HG02623 (cell line): ENCODE measurements at regions not wholly inside any gene's neighbourhood (a gene's known extent, or its start where the extent isn't known, plus 50 kb on each side); places are given as distances from the start of the nearest gene placed in this dataset.
A peak's percentile ranks its signal among the peaks of the same experiment; 100 is the strongest.

Source experiments
- ATAC-seq: cut with Tn5 transposase; IDR thresholded peaks from one replicate; pipeline ENCODE4 v1.9.1; 2021; ENCODE audit warnings: moderate library complexity; ENCODE audit not compliant: unreplicated experiment

DNA sequence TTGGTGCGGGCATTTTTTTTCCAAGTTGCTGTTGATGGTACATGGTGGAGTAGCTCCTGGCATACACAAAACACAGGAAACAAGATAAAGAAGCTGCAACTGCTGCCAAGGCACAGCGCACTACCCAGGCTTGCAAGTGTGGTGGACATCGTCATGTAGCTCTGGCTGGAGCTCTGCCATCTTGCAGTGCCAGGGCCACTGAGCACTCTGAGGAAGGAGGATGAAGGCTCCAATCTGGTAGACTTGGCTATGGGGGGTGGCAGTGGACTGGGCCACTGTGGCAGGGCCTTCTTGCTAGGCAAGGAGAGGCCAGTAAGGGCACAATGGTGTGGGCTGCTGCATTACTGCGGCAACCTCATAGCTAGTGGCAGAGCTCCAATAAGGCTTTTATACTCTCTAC, 263.5 kb downstream of the CENPW start:
- ATAC-seq, result no peak

DNA sequence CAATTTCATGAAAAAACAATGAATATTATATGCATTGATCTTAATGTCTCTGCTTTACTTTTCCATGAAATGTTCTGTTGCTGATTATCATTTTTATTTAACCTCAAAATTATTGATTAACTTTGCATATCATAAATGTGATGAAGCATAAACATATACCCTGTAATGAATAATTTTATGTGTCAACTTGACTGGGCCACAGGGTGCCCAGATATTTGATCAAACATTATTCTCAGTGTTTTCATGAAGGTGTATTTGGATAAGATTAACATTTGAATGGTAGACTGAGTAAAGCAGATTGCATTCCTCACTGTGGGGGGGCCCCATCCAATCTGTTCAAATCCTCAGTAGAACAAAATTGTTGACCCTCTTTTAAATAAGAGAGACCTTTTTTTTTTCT, 265.2 kb downstream of the CENPW start:
- no peak for ATAC-seq

DNA sequence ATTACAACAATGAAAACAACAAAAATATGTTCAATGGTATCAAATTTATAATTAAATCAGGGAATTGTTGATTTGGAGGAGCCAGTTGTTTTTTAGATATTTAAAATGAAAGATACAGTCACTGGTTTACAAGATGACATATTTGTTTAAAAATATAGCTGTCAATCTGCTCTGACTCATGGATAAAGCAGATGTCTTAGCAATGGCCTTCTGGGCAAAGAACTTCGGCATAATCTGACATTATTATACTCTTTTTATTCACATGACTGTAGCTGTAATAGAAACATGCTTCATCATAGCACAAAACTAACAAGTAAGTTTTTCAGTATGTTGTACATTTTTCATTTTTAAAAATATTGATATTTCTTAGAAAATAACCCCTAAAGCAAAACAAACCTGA, 267.4 kb downstream of the CENPW start:
- no peak for ATAC-seq

DNA sequence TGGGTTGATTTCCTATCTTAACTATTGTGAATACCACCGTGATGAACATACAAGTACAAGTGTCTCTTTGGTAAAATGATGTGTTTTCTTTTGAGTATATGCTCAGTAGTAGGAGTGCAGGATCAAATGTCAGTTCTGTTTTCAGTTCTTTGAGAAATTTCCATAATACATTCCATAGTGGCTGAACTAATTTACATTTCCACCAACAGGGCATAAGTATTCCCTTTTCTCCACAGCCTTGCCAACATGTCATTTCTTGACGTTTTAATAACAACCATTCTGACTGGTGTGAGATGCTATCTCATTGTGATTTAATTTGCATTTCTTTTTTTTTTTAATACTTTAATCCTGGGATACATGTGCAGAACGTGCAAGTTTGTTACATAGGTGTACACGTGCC, 268.8 kb downstream of the CENPW start:
- no peak for ATAC-seq

DNA sequence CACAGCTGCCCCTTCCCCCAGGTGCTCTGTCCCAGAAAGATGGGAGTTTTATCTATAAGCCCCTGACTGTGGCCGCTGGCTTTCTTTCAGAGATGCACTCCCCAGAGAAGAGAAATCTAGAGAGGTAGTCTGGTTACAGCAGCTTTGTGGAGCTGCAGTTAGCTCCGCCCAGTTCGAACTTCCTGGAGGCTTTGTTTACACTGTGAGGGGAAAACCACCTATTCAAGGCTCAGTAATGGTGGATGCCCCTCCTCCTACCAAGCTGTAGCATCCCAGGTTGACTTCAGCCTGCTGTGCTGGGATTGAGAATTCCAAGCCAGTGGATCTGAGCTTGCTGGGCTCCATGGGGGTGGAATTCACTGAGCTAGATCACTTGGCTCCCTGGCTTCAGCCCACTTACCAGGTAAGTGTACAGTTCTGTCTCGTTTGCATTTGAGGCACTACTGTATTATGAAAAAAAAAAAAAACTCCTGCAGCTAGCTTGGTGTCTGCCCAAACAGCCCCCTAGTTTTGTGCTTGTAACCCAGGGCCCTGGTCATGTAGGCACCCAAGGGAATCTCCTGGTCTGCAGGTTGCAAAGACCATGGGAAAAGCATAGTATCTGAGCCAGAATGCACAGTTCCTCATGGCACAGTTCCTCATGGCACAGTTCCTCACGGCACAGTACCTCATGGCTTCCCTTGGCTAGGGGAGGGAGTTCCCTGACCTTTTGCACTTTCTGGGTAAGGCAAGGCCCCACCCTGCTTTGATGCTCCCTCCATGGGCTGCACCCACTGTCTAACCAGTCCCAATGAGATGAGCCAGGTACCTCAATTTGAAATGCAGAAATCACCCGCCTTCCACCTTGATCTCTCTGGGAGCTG, 275.0 kb downstream of the CENPW start:
- ATAC-seq, result no peak

DNA sequence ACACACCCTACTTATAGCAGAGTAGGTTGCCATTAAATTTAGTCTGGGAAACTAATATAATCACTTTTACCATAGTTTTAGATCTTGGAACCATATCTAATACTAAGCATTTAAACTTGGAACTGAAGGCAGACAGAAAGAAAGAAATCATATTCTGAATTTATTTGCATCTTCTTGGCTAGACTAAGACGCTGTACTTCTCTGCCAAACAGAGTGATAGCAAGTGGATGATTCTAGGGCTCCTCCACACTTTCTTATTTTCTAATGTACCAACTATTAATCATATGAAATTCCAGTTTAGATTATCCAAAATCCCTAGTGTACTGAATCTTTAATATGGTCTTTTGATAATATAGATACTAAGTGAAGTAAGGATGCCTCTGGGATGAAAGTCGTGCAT, 277.0 kb downstream of the CENPW start:
- ATAC-seq, result no peak

DNA sequence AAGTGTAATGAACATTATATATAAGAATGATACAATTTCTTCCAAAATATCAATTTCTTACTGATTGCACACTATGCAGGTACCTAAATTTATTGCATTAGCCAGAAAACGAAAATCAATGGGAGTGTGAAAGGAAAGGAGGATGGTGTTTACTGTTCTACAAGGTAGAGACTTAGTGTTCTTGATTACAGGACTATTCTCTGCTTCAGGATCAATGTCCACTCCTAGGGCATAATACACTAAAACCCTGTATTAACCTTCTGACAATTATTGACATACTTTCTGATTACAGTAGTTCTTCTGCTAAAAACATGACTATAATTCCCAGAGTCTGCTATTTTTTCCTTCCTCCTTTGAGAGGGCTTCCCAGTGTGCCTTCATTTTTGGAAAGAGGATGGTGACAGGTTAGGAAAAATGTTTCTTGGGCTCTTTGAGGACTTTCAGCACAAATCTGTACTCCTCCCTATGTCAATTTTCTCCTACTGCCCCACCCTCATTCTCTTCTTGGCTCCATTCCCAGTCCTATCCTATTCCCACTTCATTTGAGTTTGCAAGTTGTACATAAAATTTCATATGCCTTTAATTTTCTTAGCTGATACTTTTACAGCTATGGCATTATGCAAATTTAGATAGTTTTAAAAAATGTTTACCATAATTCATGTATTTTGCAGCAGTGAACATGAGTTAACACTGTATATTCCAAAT, 278.9 kb downstream of the CENPW start:
- no peak for ATAC-seq

DNA sequence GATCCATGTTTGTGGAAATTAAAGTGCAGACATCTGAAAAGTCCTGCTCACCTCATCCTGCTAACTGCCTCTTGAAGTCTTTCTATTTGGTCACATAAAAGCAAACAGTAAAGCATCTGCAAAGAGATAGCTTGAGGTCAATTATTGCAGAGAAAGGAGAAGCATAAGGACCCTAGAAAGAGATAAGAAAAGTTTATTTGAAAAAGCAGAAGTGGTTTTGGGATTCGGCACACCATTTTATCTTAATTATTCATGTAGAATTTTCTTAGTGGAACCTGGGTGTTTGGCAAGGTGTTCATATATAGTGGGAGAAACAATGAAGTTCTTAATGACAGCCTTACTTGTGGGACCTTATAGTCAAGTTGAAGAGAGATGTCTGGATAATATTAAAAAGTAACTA, 280.8 kb downstream of the CENPW start:
- no peak for ATAC-seq

DNA sequence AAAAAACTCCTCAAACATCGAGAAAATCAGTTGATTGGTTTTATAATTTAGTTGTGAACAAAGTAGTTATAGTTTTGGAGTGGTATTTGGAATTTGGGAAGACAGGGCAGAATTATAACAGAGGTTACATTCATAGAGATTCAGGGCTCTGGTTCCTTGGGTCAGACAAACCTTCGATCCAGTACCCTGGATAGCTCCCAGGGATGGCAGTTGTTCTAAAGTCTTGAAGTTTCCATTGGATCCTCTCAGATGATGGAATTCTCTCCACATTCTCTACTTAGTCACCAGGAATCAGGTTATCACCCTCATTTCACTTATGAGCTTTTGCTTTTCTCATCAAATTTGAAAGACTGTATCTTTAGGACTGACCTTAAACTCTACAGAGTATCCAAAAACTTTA, 285.1 kb downstream of the CENPW start:
- no peak for ATAC-seq

DNA sequence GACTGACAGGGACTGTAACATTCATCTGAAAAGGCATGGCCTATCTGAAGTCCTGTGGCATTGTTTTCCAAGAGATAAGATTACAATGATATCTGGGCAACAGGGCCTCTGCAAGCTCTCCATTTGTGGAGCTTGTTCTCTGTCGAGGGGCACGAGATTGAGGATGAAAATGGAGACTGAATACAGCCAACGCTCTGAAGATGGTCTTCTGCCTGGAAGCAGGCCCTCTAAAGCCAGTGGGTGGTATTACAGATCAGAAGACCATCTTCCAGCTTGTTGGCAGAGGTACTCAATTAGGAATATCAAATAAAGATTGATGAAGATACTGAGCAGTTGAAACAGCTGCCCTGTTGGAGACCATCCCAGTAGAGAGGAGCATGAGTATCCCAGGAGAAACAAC, 288.2 kb downstream of the CENPW start:
- peak; percentile 53 for ATAC-seq

DNA sequence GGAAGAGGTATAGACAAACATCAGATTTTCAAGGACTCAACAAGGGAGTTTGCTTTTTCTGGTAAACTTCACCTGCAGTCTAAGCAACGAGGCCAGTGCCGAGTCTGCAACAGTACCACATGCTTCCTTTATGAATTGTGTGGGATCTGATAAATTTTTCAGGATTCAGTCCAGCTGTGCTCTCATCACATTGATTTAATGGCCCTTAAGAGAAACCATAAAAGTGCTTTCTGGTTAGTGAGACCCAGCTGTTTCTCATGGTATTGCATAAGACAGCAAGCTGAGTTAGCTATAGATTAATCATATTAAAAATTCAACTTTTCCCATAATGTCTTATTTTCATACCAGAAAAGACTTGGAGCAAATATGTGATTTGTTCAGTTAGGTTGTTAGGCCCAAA, 291.4 kb downstream of the CENPW start:
- no peak for ATAC-seq

DNA sequence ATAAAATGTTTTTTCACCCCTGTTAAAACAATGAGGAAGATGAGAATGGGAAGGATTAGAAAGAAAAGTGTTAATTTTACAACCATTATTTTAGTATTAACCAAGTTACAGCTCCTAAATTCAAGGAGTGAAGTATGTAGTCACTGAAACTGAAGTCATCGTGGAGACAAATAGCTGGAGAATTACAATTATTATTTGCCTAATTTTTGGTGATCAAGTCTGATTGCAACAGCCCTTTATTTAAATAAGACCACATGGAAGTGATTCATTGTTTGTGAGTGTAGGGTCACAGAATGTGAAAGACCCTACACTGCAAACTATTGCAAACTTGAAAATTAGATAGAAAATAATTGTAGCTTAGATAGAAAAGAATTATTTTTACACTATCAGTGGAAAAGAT, 292.4 kb downstream of the CENPW start:
- no peak for ATAC-seq

DNA sequence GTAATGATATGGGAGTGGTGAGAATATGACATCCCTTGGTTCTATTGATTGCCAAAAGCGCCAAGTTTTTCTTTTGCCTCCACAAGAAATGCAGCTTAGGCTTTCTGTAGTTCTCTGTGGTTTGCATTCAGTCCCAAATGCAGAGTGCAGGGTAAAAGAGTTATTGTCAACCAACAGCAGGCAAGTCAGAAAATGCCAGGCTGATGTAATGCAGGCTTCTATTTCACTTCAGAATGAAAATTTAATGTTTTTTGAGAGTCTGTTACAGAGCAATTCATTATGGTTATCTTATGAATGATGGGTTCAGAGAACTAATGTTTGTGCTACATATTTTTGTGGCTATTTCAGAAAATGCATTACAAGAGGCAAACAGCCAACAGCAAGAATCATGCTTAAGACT, 293.5 kb downstream of the CENPW start:
- ATAC-seq, result no peak

DNA sequence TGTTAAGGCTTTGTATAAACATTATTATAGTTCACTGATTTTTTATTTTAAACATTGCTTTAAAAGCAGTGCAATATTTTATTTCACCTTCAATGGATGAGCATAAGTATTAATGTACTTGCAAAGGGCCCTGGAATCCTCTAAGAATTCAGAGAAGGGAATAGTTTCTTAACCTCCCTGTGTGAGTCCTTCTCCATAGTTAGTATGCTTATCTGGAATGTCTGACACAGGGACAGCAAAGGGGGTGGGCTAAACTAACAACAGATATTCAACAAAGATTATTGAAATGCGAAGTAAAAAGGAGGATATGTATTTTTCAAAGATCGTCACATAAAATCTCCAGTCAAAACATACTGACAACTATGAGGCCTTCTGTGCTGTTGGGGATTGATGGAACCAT, 300.4 kb downstream of the CENPW start:
- ATAC-seq, result no peak

DNA sequence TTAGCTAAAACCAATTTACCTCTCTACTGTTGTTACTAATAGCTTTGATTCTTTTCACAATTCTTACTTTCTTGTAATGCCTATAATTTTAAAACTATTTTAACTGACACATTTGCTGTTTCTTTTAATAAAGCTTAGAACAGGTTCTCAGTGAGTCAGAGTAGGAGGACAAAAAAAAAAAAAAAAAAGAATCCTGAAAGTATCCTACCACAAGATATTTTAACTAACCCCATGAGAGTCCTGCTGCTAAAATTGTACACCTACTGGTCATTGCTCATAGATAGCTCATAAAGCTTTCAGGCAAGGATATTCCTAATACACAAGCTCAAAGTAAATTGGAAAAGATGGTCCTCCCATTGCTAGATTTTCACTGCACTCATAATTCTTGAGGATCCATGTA, 301.0 kb downstream of the CENPW start:
- ATAC-seq, result no peak

DNA sequence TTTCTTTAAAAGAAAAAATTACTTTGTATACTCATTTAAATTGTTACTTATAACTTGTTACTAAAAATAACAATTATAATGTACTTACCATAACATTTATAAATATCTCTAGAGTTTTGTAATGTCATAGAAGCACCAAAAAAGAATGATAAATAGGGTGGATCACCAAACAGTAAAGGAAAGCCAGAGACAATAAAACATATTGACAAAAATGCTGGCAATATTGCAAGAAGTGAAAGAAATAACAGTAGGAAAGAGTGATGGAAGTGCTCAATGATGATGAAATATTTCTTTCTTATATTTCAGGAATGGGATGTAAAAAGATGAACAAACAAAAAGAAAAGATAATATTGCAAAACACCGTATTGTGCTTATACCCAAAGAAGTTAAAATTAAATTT, 301.7 kb downstream of the CENPW start:
- no peak for ATAC-seq

DNA sequence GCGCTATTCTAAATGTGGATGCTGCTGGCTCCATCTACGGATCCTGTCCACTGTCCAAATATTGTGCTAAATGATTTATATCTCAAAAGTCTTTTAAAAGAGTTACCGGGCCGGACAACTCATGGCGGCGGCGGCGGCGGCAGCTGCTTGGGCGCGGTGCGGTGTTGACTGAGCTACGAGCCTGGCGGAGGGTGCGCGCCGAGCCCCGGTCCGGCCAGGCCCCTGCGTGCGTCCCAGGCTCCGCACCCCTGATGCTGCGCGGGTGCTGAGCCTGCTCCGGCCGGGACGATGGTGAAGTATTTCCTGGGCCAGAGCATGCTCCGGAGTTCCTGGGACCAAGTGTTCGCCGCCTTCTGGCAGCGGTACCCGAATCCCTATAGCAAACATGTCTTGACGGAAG, 303.4 kb downstream of the CENPW start:
- ATAC-seq, result no peak

DNA sequence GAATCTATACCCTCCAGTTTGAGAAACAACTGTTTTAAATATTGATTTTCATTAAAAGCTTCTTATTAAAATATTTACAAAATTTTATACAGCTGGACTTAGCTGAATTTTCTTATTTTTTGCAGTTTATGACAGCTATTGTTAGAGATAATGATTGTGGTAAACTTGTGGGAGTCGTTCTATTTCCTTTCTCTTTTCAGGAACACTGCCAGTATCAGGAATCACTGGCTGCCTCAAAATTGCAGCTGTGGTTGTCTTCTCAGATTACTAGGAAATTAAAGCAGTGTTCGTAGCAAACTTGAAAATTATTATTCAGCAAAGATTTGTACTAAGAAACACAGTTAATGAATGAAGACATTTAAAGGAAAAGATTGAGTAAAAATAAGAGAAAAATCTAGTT, 311.0 kb downstream of the CENPW start:
- no peak for ATAC-seq

DNA sequence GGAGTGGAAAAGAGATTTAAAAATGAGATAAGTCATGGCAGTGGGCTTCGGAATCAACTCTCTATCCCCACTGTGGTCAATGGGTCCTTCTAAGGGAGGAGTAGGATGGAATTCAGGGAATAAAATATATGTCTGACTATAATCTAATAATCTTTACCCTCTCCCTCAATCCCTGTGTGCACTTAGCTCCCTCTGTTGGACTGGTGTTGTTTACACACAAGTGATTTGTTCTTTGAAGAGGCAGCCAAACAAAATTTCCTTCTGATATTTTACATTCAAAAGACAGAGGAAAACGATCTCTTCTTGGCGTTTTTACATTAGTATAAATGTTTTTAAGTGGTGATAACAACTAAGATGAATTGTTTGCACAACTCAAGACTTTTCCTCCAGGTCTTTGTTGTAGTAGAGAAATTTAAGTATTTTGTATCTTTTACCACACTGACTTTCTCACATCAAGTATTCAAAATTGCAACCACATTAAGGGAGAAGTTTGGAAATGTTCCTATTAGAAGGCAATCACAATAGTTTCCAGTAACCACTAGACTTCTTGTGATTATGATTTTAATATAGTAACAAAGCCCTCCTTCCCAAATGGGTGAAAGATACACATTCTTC, 317.8 kb downstream of the CENPW start:
- ATAC-seq, result no peak

DNA sequence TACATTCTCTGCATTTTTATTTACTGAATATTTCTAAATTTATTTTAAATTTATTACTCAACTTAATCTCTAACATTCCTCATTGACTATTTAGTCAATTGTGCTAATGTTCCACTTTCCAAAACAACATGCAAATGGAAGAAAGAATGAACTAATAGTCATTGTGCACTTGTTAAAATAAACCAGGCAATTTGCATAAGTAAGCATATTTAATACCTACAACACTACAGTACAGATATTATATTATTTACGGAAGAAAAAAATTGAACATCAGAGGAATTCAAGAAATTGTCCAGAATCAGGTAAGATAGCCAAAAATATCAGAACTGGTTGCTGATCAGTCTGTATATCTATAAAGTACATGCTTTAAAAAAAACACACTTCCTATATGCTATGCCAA, 320.5 kb downstream of the CENPW start:
- ATAC-seq, result no peak

DNA sequence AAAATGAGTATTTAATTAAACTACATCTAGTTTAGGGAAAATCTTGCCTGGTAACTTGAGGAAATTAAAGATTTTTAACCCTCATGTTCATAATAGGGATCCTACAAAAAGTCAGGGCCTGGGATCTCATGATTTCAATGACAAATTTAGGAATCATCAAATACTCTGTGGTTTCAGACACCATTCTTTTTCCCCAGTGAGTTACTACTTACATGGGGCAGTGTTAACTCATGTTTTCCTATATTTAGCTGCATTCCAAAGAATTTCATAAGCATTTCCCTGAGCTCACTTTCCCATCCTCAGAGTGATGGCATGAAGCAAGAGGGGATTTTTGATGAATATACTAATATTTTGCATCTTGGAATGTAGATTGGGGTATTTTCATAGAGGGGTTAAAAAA, 321.7 kb downstream of the CENPW start:
- no peak for ATAC-seq

DNA sequence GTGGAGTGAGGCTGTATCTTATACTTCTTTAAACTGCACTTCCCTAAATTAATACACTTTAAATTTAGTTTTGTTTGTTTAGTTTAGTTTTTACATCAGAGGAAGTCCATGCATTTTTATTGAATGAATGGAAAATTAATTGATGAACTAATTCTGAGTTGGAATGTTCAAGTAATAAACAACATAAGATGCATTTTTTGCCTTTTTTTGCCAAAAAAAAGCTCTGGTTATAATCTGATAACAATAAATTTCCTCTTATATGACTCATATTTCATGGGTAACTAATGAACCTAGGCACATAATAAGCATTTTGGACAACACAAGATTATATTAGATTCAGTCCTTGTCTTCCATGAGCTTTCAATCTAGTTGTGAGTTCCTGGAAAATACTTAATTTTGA, 323.1 kb downstream of the CENPW start:
- ATAC-seq, result no peak
